Psoas muscle (tissue), 7 donors: ENCODE measurements at regions not wholly inside any gene's neighbourhood (a gene's known extent, or its start where the extent isn't known, plus 50 kb on each side); places are given as distances from the start of the nearest gene placed in this dataset.

Experiments
- ATAC-seq, 4 donors: fragments of 200-7000 bp; cut with Tn5 transposase; one replicate each; pipeline ENCODE4 v1.9.1; 2020; ENCODE audit warnings: moderate library complexity in 3 of 4, mild to moderate bottlenecking in 2 of 4
- DNase-seq, 2 donors: peaks; one replicate each; pipeline ENCODE4 v3.0.0-alpha.2; 2020
- H3K27ac ChIP-seq: fragments of 200-600 bp; one replicate; pipeline ENCODE4 v1.8.0; 2022
- H3K27me3 ChIP-seq, 3 donors: fragments of 200-600 bp in 1 of 3; one replicate each; pipeline versions ENCODE4 v1.6.1 to v1.8.0; 2013 to 2022; ENCODE audit warnings: low read length in 2 of 3, mild to moderate bottlenecking in 2 of 3, moderate library complexity in 1 of 3; ENCODE audit not compliant: insufficient read depth in 3 of 3
- H3K36me3 ChIP-seq, 2 donors: fragments of 200-600 bp in 1 of 2; one replicate each; pipeline versions ENCODE4 v1.6.1 to v1.8.0; 2013 to 2022; ENCODE audit warnings: low read depth in 1 of 2, mild to moderate bottlenecking in 1 of 2, moderate library complexity in 1 of 2; ENCODE audit not compliant: insufficient read depth in 1 of 2
- H3K4me1 ChIP-seq: fragments of 200-600 bp; one replicate; pipeline ENCODE4 v1.8.0; 2022
- H3K4me3 ChIP-seq: fragments of 200-600 bp; one replicate; pipeline ENCODE4 v1.8.0; 2022; ENCODE audit warnings: mild to moderate bottlenecking
- H3K9me3 ChIP-seq: fragments of 200-600 bp; one replicate; pipeline ENCODE4 v1.8.0; 2022
- CTCF ChIP-seq: fragments of 200-600 bp; IDR thresholded peaks from one replicate; pipeline ENCODE4 v1.8.0; 2022; ENCODE audit warnings: antibody characterized with exemption
- WGBS, 3 donors: extraction: QIAGEN DNeasy Blood & Tissue Kit; methylation state at CpG; one replicate each; pipeline versions ENCODE4 v1.1.6 to v1.1.7; 2013; 5-methylcytosine and 5-hydroxymethylcytosine counted together
- intact Hi-C, 2 donors: fragments of 100-400 bp; cut with DNase I; formaldehyde crosslinking; loops; one replicate each; pipeline versions ENCODE4 v1.11.0 to v1.14.2; 2022
- donor health status: healthy with polysubstance abuse.
- donor health status: DM: no; HTN: no; CAD: no; lungs with moderate emphysema.
- donor health status: Bipolar disorder and iron deficiency.
- donor health status: healthy.
- donor health status: DM: yes; HTN: yes; CAD: no.
- donor health status: DM: no; HTN: no; CAD: no.
- donor health status: DM: yes; HTN: yes; CAD: no.

- no peak for ATAC-seq
- Histone ChIP-seq H3K36me3 (no peaks in the 10 kb centered on the region), H3K27ac (no peak overlapping the region), H3K9me3 (no peaks in the 10 kb centered on the region), H3K27me3 (no peaks in the 10 kb centered on the region), H3K4me3 (no peak overlapping the region), H3K4me1 (peaks cover 4% of the 10 kb centered on the region)
- no peak for DNase-seq
- WGBS, 3 donors = 43 to 53% (median 44%) methylated on average over 3 of the region's 3 CpGs
- TF ChIP-seq CTCF = no peak
- intact Hi-C loops = no loop called here
These were observed 225.8 kb upstream of the SLC10A2 start for GRCh38 chr13:103291798-103292572.

- DNase-seq = no peak
- 77 to 94% (median 91%) methylated on average over 3 of the region's 3 CpGs for WGBS, 3 donors
- no peak for ATAC-seq
- Histone ChIP-seq H3K36me3 (no peaks in the 10 kb centered on the region), H3K27ac (no peak overlapping the region), H3K9me3 (no peaks in the 10 kb centered on the region), H3K4me1 (peaks cover 4% of the 10 kb centered on the region), H3K27me3 (no peaks in the 10 kb centered on the region), H3K4me3 (no peak overlapping the region)
- intact Hi-C loops = no loop called here
- no peak for TF ChIP-seq CTCF
These were observed 225.0 kb upstream of the SLC10A2 start for GRCh38 chr13:103291226-103291625.

GRCh38 chr13:103289681-103290080 is 223.5 kb upstream of the SLC10A2 start:
- ATAC-seq (no peak), DNase-seq (no peak)
- Histone ChIP-seq H3K9me3 (no peaks in the 10 kb centered on the region), H3K4me3 (no peak overlapping the region), H3K36me3 (no peaks in the 10 kb centered on the region), H3K4me1 (peaks cover 4% of the 10 kb centered on the region), H3K27me3 (no peaks in the 10 kb centered on the region), H3K27ac (no peak overlapping the region)
- TF ChIP-seq CTCF = no peak
- intact Hi-C loops = no loop called here

- Histone ChIP-seq H3K27me3 (no peaks in the 10 kb centered on the region), H3K27ac (no peak overlapping the region), H3K36me3 (no peaks in the 10 kb centered on the region), H3K4me1 (no peaks in the 10 kb centered on the region), H3K9me3 (no peaks in the 10 kb centered on the region), H3K4me3 (no peak overlapping the region)
- TF ChIP-seq CTCF = no peak
- DNase-seq (no peak), ATAC-seq (no peak)
- intact Hi-C loops = no loop called here
- 62 to 66% (median 64%) methylated on average over 7 of the region's 7 CpGs for WGBS, 3 donors
These were observed 221.9 kb upstream of the SLC10A2 start for GRCh38 chr13:103288114-103288513.

- ATAC-seq (no peak), DNase-seq (no peak)
- H3K27me3 ChIP-seq = no peaks in the 10 kb centered on the region
- H3K9me3 ChIP-seq = no peaks in the 10 kb centered on the region
- TF ChIP-seq CTCF = no peak
- no peak overlapping the region for H3K4me3 ChIP-seq
- H3K4me1 ChIP-seq = no peaks in the 10 kb centered on the region
- no peaks in the 10 kb centered on the region for H3K36me3 ChIP-seq
- H3K27ac ChIP-seq = no peak overlapping the region
- intact Hi-C loops = no loop called here
These were observed 221.4 kb upstream of the SLC10A2 start for GRCh38 chr13:103287659-103288058.
